Mesendoderm (in vitro differentiated cells): ENCODE measurements at regions not wholly inside any gene's neighbourhood (a gene's known extent, or its start where the extent isn't known, plus 50 kb on each side); places are given as distances from the start of the nearest gene placed in this dataset.

Experiments used
- DNase-seq: peaks from one replicate; pipeline ENCODE4 v3.0.0; 2013
- H2AK5ac ChIP-seq: 2 replicates; pipeline ENCODE4 v1.6.1; 2013; ENCODE audit warnings: low read length, inconsistent platforms
- H2BK120ac ChIP-seq: 2 replicates; pipeline ENCODE4 v1.6.1; 2013; ENCODE audit warnings: low read depth, mild to moderate bottlenecking, low read length, moderate library complexity, mixed read lengths
- H2BK15ac ChIP-seq: replicated peaks from 2 replicates; pipeline ENCODE4 v1.6.1; 2013; ENCODE audit warnings: low read depth, mild to moderate bottlenecking, moderate library complexity
- H2BK5ac ChIP-seq: 2 replicates; pipeline ENCODE4 v1.6.1; 2013; ENCODE audit warnings: low read length, inconsistent platforms
- H3K18ac ChIP-seq: 2 replicates; pipeline ENCODE4 v1.6.1; 2013; ENCODE audit warnings: mild to moderate bottlenecking, low read length, mixed read lengths
- H3K23ac ChIP-seq: one replicate; pipeline ENCODE4 v1.6.1; 2013; ENCODE audit warnings: low read length
- H3K27ac ChIP-seq: 2 replicates; pipeline ENCODE4 v1.5.1; 2013; ENCODE audit warnings: low read depth, mild to moderate bottlenecking, inconsistent platforms, low read length, moderate library complexity
- H3K27me3 ChIP-seq: 2 replicates; pipeline ENCODE4 v1.6.1; 2013; ENCODE audit warnings: low read length, control low read depth, mild to moderate bottlenecking, inconsistent platforms; ENCODE audit not compliant: insufficient read depth, poor library complexity
- H3K36me3 ChIP-seq: 2 replicates; pipeline ENCODE4 v1.6.1; 2013; ENCODE audit warnings: low read length, inconsistent platforms; ENCODE audit not compliant: control insufficient read depth, insufficient read depth
- H3K4ac ChIP-seq: one replicate; pipeline ENCODE4 v1.6.1; 2013; ENCODE audit warnings: low read depth, mild to moderate bottlenecking, low read length, moderate library complexity
- H3K4me1 ChIP-seq: 2 replicates; pipeline ENCODE4 v1.6.1; 2013; ENCODE audit warnings: low read depth, low read length, inconsistent platforms; ENCODE audit not compliant: control insufficient read depth
- H3K4me2 ChIP-seq: 2 replicates; pipeline ENCODE4 v1.6.1; 2013; ENCODE audit warnings: low read length
- H3K4me3 ChIP-seq: 2 replicates; pipeline ENCODE4 v1.5.1; 2013; ENCODE audit warnings: mild to moderate bottlenecking, low read length
- H3K56ac ChIP-seq: one replicate; pipeline ENCODE4 v1.6.1; 2013; ENCODE audit warnings: low read length
- H3K79me1 ChIP-seq: 2 replicates; pipeline ENCODE4 v1.6.1; 2013; ENCODE audit warnings: low read length, inconsistent platforms
- H3K79me2 ChIP-seq: 2 replicates; pipeline ENCODE4 v1.6.1; 2013; ENCODE audit warnings: mild to moderate bottlenecking, low read length; ENCODE audit not compliant: control insufficient read depth, insufficient read depth
- H3K9ac ChIP-seq: 2 replicates; pipeline ENCODE4 v1.6.1; 2013; ENCODE audit warnings: low read length, inconsistent platforms
- H4K5ac ChIP-seq: one replicate; pipeline ENCODE4 v1.6.1; 2013; ENCODE audit warnings: low read length
- H4K8ac ChIP-seq: one replicate; pipeline ENCODE4 v1.6.1; 2013; ENCODE audit warnings: low read depth, mild to moderate bottlenecking, control low read depth, low read length, moderate library complexity
- WGBS: extraction: QIAGEN DNeasy Blood & Tissue Kit; methylation state at CpG from one replicate; pipeline ENCODE4 v1.1.7; 2013; ENCODE audit warnings: low lambda C conversion rate, missing lambda C conversion rate; ENCODE audit not compliant: insufficient coverage; ENCODE audit errors: extremely low coverage; 5-methylcytosine and 5-hydroxymethylcytosine counted together

GRCh38 chr2:163420604-163421003 lies 315.2 kb downstream of the FIGN start:
- WGBS: 100% methylated on average over 1 of the region's 2 CpGs
- H3K27ac ChIP-seq: no peak overlapping the region
- no peaks in the 10 kb centered on the region for H3K79me1 ChIP-seq
- H3K79me2 ChIP-seq: no peaks in the 10 kb centered on the region
- no peak overlapping the region for H3K9ac ChIP-seq
- H4K5ac ChIP-seq: no peak overlapping the region
- H2BK120ac ChIP-seq: no peak overlapping the region
- no peak overlapping the region for H3K4me3 ChIP-seq
- H3K18ac ChIP-seq: no peak overlapping the region
- no peaks in the 10 kb centered on the region for H3K4me1 ChIP-seq
- no peak overlapping the region for H3K23ac ChIP-seq
- no peak overlapping the region for H2BK15ac ChIP-seq
- H3K27me3 ChIP-seq: no peaks in the 10 kb centered on the region
- H2BK5ac ChIP-seq: no peak overlapping the region
- no peak overlapping the region for H3K4ac ChIP-seq
- H2AK5ac ChIP-seq: no peak overlapping the region
- no peak overlapping the region for H4K8ac ChIP-seq
- H3K36me3 ChIP-seq: no peaks in the 10 kb centered on the region
- H3K56ac ChIP-seq: no peak overlapping the region
- no peak for DNase-seq
- no peak overlapping the region for H3K4me2 ChIP-seq

GRCh38 chr2:163419000-163419830 lies 316.6 kb downstream of the FIGN start:
- H3K4ac ChIP-seq: no peak overlapping the region
- no peak overlapping the region for H4K5ac ChIP-seq
- no peak overlapping the region for H4K8ac ChIP-seq

GRCh38 chr2:163417596-163418337 lies 318.0 kb downstream of the FIGN start:
- no CpG with 5 or more reads among the region's 2 CpGs for WGBS
- Histone ChIP-seq H3K4me1 (no peaks in the 10 kb centered on the region), H2BK5ac (no peak overlapping the region), H4K8ac (no peak overlapping the region), H3K18ac (no peak overlapping the region), H3K23ac (no peak overlapping the region), H3K79me1 (no peaks in the 10 kb centered on the region), H4K5ac (no peak overlapping the region), H3K9ac (no peak overlapping the region), H3K4me2 (no peak overlapping the region), H3K4me3 (no peak overlapping the region), H2BK15ac (no peak overlapping the region), H3K79me2 (no peaks in the 10 kb centered on the region), H2BK120ac (no peak overlapping the region), H2AK5ac (no peak overlapping the region), H3K27ac (no peak overlapping the region), H3K36me3 (no peaks in the 10 kb centered on the region), H3K4ac (no peak overlapping the region), H3K56ac (no peak overlapping the region), H3K27me3 (no peaks in the 10 kb centered on the region)
- no peak for DNase-seq

More at GRCh38 chr2:163419000-163419830, 316.6 kb downstream of the FIGN start:
- no peak overlapping the region for H3K27ac ChIP-seq
- H3K79me1 ChIP-seq: no peaks in the 10 kb centered on the region
- H3K4me3 ChIP-seq: no peak overlapping the region
- no peak overlapping the region for H3K56ac ChIP-seq
- no peaks in the 10 kb centered on the region for H3K36me3 ChIP-seq
- H3K4me2 ChIP-seq: no peak overlapping the region
- no peak overlapping the region for H3K18ac ChIP-seq
- no peaks in the 10 kb centered on the region for H3K4me1 ChIP-seq
- no peak overlapping the region for H2BK15ac ChIP-seq
- no peak overlapping the region for H3K9ac ChIP-seq
- no peaks in the 10 kb centered on the region for H3K79me2 ChIP-seq
- no peak for DNase-seq
- H3K27me3 ChIP-seq: no peaks in the 10 kb centered on the region
- H2BK5ac ChIP-seq: no peak overlapping the region
- H3K23ac ChIP-seq: no peak overlapping the region
- no peak overlapping the region for H2AK5ac ChIP-seq
- no CpG with 5 or more reads among the region's 4 CpGs for WGBS
- no peak overlapping the region for H2BK120ac ChIP-seq

DNA sequence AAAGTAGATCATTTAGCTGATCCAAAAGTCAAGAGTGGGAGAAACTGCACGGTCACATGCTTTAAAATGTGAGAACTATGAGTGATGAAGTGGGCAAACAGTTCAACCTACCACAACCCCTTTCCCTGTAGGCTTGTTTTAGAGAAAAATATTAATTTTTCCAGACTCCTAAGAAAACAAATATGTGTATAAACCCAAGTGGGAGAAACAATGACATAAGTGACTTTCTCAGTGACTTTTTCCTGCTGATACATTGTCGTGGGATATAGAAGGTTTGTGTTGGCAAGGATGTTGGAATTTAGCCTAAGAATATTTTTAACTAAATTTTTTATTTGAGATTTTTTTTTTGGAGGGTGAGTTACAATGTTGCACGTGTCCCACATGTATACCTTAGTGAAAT lies 321.7 kb downstream of the FIGN start:
- Histone ChIP-seq H4K8ac (no peak overlapping the region), H4K5ac (no peak overlapping the region), H3K18ac (no peak overlapping the region), H3K23ac (no peak overlapping the region), H2BK120ac (no peak overlapping the region), H2BK15ac (no peak overlapping the region), H3K9ac (no peak overlapping the region), H3K79me1 (no peaks in the 10 kb centered on the region), H3K4me2 (no peak overlapping the region), H3K4ac (no peak overlapping the region), H3K79me2 (no peaks in the 10 kb centered on the region), H3K56ac (no peak overlapping the region), H3K27me3 (no peaks in the 10 kb centered on the region), H3K36me3 (no peaks in the 10 kb centered on the region), H3K4me3 (no peak overlapping the region), H2BK5ac (no peak overlapping the region), H2AK5ac (no peak overlapping the region), H3K27ac (no peak overlapping the region), H3K4me1 (no peaks in the 10 kb centered on the region)
- no peak for DNase-seq
- no CpG with 5 or more reads among the region's 3 CpGs for WGBS

GRCh38 chr2:163407296-163407695 lies 328.5 kb downstream of the FIGN start:
- Histone ChIP-seq H3K4me1 (no peaks in the 10 kb centered on the region), H3K9ac (no peak overlapping the region), H3K18ac (no peak overlapping the region), H3K27ac (no peak overlapping the region), H3K36me3 (no peaks in the 10 kb centered on the region), H3K4ac (no peak overlapping the region), H3K4me2 (no peak overlapping the region), H2BK5ac (no peak overlapping the region), H3K27me3 (no peaks in the 10 kb centered on the region), H2AK5ac (no peak overlapping the region), H3K79me1 (no peaks in the 10 kb centered on the region), H4K8ac (no peak overlapping the region), H3K23ac (no peak overlapping the region), H2BK15ac (no peak overlapping the region), H2BK120ac (no peak overlapping the region), H3K79me2 (no peaks in the 10 kb centered on the region), H3K4me3 (no peak overlapping the region), H4K5ac (no peak overlapping the region), H3K56ac (no peak overlapping the region)
- DNase-seq: no peak
- WGBS: no CpG with 5 or more reads among the region's 3 CpGs
